ENCODE measurements at regions not wholly inside any gene's neighbourhood (a gene's known extent, or its start where the extent isn't known, plus 50 kb on each side); places are given as distances from the start of the nearest gene placed in this dataset.
"Not testable (repeated sequence)": the region's sequence is repeated elsewhere in the genome, so short reads cannot be mapped to it uniquely, and the experiment has no call there.

- no peak overlapping the region for H3K4me2 ChIP-seq
- FAIRE-seq (no peak), ATAC-seq (no peak), DNase-seq (ENCODE audit: low read depth in 1 of 2, low spot score in 1 of 2) (no peak)
- no peak overlapping the region for H3K4me3 ChIP-seq
- ChIA-PET CTCF (interaction anchor here (1.0 to 2.2 kb wide), 5 partner anchors 34 to 968 kb away, joined by 3 to 12 read pairs (median 3); no protein-coding TSS in a partner anchor), POLR2A (no interaction called here)
- H3K4me1 ChIP-seq, result peaks cover 15% of the 10 kb centered on the region
- 82% methylated on average over 3 of the region's 3 CpGs for WGBS (ENCODE audit: missing lambda C conversion rate)
- H3K27ac ChIP-seq, result no peak overlapping the region
- TF ChIP-seq PHF8 (IDR thresholded peaks at IDR 0.05; ENCODE audit: borderline replicate concordance, low read depth) (no peak), PBX3 (IDR thresholded peaks at IDR 0.05) (no peak), RARB (CRISPR knock-in tag; IDR thresholded peaks at IDR 0.05) (no peak), MYC (IDR thresholded peaks at IDR 0.05; ENCODE audit: borderline replicate concordance, low read length) (no peak), GATA3 (IDR thresholded peaks at IDR 0.05; ENCODE audit: borderline replicate concordance) (no peak), SREBF2 (IDR thresholded peaks at IDR 0.05) (no peak), CHD2 (IDR thresholded peaks at IDR 0.05; ENCODE audit: low read length, partially characterized antibody) (no peak), MAX (IDR thresholded peaks at IDR 0.05) (no peak), ZC3H11A (IDR thresholded peaks at IDR 0.05) (no peak), JUNB (IDR thresholded peaks at IDR 0.05) (no peak), TP53 (CRISPR knock-in tag; IDR thresholded peaks at IDR 0.05) (no peak), TFCP2L1 (CRISPR knock-in tag; IDR thresholded peaks at IDR 0.05) (no peak), REST (IDR thresholded peaks at IDR 0.05) (no peak), CBX8 (IDR thresholded peaks at IDR 0.05) (no peak), RNF2 (IDR thresholded peaks at IDR 0.05; ENCODE audit: borderline replicate concordance, low read depth) (no peak), HOXA7 (CRISPR knock-in tag; IDR thresholded peaks at IDR 0.05) (no peak), BHLHE40 (IDR thresholded peaks at IDR 0.05; ENCODE audit: low read depth, low read length) (no peak), CHD4 (IDR thresholded peaks at IDR 0.05; ENCODE audit: borderline replicate concordance) (no peak)
- H3K9me3 ChIP-seq, result no peaks in the 10 kb centered on the region
Observed at GRCh38 chr14:101631199-101631598, 69.9 kb downstream of the DIO3 start.

DNA sequence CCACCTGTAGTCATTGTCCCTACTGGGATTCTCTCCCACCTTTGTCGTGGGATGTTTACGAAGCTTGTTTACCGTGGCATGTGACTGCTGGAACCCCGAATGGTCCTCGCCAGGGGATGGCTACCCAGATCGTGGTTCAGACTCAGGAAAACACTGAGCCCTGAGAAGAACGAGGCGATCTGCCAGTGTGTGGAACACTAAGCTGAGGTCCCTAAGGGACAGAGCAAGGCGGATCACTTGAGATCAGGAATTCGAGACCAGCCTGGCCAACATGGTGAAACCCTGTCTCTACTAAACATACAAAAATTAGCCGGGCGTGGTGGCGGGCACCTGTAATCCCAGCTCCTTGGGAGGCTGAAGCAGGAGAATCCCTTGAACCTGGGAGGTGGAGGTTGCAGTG, 70.7 kb downstream of the DIO3 start:
- H3K4me1 ChIP-seq, result peaks cover 15% of the 10 kb centered on the region
- WGBS (ENCODE audit: missing lambda C conversion rate), result 93% methylated on average over 13 of the region's 13 CpGs
- ATAC-seq; H3K4me3 ChIP-seq; H3K4me2 ChIP-seq; FAIRE-seq; DNase-seq (ENCODE audit: low read depth in 1 of 2, low spot score in 1 of 2); H3K9me3 ChIP-seq; POLR2A ChIA-PET; H3K27ac ChIP-seq: not testable (repeated sequence)
- CTCF ChIA-PET, result interaction anchor here (1.1 to 2.2 kb wide), 4 partner anchors 33 to 969 kb away, joined by 3 to 12 read pairs (median 4); no protein-coding TSS in a partner anchor

- CTCF ChIA-PET, result interaction anchor here (1.1 to 2.2 kb wide), 2 partner anchors 397 to 781 kb away, joined by 3 to 12 read pairs; no protein-coding TSS in a partner anchor
- POLR2A ChIA-PET, result no interaction called here
- Histone ChIP-seq H3K4me2 (no peak overlapping the region), H3K4me3 (no peak overlapping the region), H3K4me1 (peaks cover 15% of the 10 kb centered on the region), H3K27ac (no peak overlapping the region), H3K9me3 (no peaks in the 10 kb centered on the region)
- FAIRE-seq (no peak), ATAC-seq (no peak), DNase-seq (ENCODE audit: low read depth in 1 of 2, low spot score in 1 of 2) (no peak)
- WGBS (ENCODE audit: missing lambda C conversion rate), result 80% methylated on average over 8 of the region's 8 CpGs
- no peak for TF ChIP-seq HOXB5 (CRISPR knock-in tag; IDR thresholded peaks at IDR 0.05)
- TF ChIP-seq, protein P1, sequence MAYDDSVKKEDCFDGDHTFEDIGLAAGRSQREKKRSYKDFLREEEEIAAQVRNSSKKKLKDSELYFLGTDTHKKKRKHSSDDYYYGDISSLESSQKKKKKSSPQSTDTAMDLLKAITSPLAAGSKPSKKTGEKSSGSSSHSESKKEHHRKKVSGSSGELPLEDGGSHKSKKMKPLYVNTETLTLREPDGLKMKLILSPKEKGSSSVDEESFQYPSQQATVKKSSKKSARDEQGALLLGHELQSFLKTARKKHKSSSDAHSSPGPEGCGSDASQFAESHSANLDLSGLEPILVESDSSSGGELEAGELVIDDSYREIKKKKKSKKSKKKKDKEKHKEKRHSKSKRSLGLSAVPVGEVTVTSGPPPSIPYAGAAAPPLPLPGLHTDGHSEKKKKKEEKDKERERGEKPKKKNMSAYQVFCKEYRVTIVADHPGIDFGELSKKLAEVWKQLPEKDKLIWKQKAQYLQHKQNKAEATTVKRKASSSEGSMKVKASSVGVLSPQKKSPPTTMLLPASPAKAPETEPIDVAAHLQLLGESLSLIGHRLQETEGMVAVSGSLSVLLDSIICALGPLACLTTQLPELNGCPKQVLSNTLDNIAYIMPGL (CRISPR knock-in tag; IDR thresholded peaks at IDR 0.05; ENCODE audit: borderline replicate concordance), result no peak
- no peak for TF ChIP-seq CBX2 (IDR thresholded peaks at IDR 0.05; ENCODE audit: borderline replicate concordance, low read depth)
- TF ChIP-seq, protein P2, sequence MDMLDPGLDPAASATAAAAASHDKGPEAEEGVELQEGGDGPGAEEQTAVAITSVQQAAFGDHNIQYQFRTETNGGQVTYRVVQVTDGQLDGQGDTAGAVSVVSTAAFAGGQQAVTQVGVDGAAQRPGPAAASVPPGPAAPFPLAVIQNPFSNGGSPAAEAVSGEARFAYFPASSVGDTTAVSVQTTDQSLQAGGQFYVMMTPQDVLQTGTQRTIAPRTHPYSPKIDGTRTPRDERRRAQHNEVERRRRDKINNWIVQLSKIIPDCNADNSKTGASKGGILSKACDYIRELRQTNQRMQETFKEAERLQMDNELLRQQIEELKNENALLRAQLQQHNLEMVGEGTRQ (IDR thresholded peaks at IDR 0.05), result no peak
- no peak for TF ChIP-seq MAX (IDR thresholded peaks at IDR 0.05)
- TF ChIP-seq ZSCAN20 (CRISPR knock-in tag; IDR thresholded peaks at IDR 0.05), result no peak
- TF ChIP-seq BHLHE40 (IDR thresholded peaks at IDR 0.05; ENCODE audit: low read depth, low read length), result no peak
- no peak for TF ChIP-seq PBX3 (IDR thresholded peaks at IDR 0.05)
- no peak for TF ChIP-seq CHD4 (IDR thresholded peaks at IDR 0.05; ENCODE audit: borderline replicate concordance)
- TF ChIP-seq TFCP2L1 (CRISPR knock-in tag; IDR thresholded peaks at IDR 0.05), result no peak
- TF ChIP-seq ZNF302 (CRISPR knock-in tag; IDR thresholded peaks at IDR 0.05), result no peak
- TF ChIP-seq FOXS1 (CRISPR knock-in tag; IDR thresholded peaks at IDR 0.05), result no peak
- TF ChIP-seq NR3C1 (IDR thresholded peaks at IDR 0.05), result no peak
- no peak for TF ChIP-seq TP53 (CRISPR knock-in tag; IDR thresholded peaks at IDR 0.05)
Observed at GRCh38 chr14:101632520-101632919, 71.2 kb downstream of the DIO3 start.
